22Rv1 (cell line): ENCODE measurements at regions not wholly inside any gene's neighbourhood (a gene's known extent, or its start where the extent isn't known, plus 50 kb on each side); places are given as distances from the start of the nearest gene placed in this dataset.

ENCODE experiments used
- H3K27ac ChIP-seq: fragments of 450-650 bp; 2 replicates; pipeline ENCODE4 v1.5.1; 2017
- CTCF ChIP-seq: fragments of 450-650 bp; IDR thresholded peaks from 2 replicates; pipeline ENCODE4 v1.5.1; 2017; ENCODE audit warnings: mild to moderate bottlenecking
- ZFX ChIP-seq: fragments of 450-650 bp; IDR thresholded peaks from 2 replicates; pipeline ENCODE4 v1.6.1; 2017; ENCODE audit warnings: antibody characterized with exemption, borderline replicate concordance

GRCh38 chr14:44586910-44587309 lies 79.8 kb upstream of the FSCB start:
- no peak for TF ChIP-seq ZFX
- TF ChIP-seq CTCF: no peak
- no peak overlapping the region for H3K27ac ChIP-seq

- H3K27ac ChIP-seq: no peak overlapping the region
- TF ChIP-seq ZFX (no peak), CTCF (no peak)
These were observed 69.3 kb upstream of the FSCB start for GRCh38 chr14:44576356-44576755.

GRCh38 chr14:44567997-44568396 lies 60.9 kb upstream of the FSCB start:
- TF ChIP-seq CTCF (no peak), ZFX (no peak)
- no peak overlapping the region for H3K27ac ChIP-seq

GRCh38 chr14:44565968-44566367 lies 58.9 kb upstream of the FSCB start:
- H3K27ac ChIP-seq: no peak overlapping the region
- TF ChIP-seq CTCF: no peak

GRCh38 chr14:44564908-44565307 lies 57.8 kb upstream of the FSCB start:
- no peak overlapping the region for H3K27ac ChIP-seq
- no peak for TF ChIP-seq ZFX
- no peak for TF ChIP-seq CTCF
